Gastrocnemius medialis (tissue), 4 donors: ENCODE measurements at regions not wholly inside any gene's neighbourhood (a gene's known extent, or its start where the extent isn't known, plus 50 kb on each side); places are given as distances from the start of the nearest gene placed in this dataset.

Source experiments
- ATAC-seq, 2 donors: fragments of 150-250 bp; one replicate each; pipeline ENCODE4 v1.9.1; 2016
- DNase-seq, 2 donors: peaks; one replicate each; pipeline ENCODE4 v3.0.0-alpha.2; 2019
- H3K27ac ChIP-seq, 4 donors: fragments of 200-600 bp; sonication (generic); 1 replicate in 1 of 4; 2 replicates in 3 of 4; pipeline ENCODE4 v1.5.1; 2016 to 2018; ENCODE audit warnings: mild to moderate bottlenecking in 2 of 4, moderate library complexity in 1 of 4
- H3K27me3 ChIP-seq, 3 donors: fragments of 200-600 bp; sonication (generic) in 2 of 3; 1 replicate in 1 of 3; 2 replicates in 2 of 3; pipeline versions ENCODE4 v1.5.1 to v1.6.0; 2016 to 2019; ENCODE audit warnings: mild to moderate bottlenecking in 1 of 3, moderate library complexity in 1 of 3
- H3K36me3 ChIP-seq, 2 donors: fragments of 200-600 bp; sonication (generic) in 1 of 2; one replicate each; pipeline ENCODE4 v1.5.1; 2017 to 2018
- H3K4me1 ChIP-seq, 2 donors: fragments of 200-600 bp; sonication (generic) in 1 of 2; one replicate each; pipeline ENCODE4 v1.5.1; 2016 to 2017; ENCODE audit warnings: mild to moderate bottlenecking in 2 of 2
- H3K4me3 ChIP-seq, 4 donors: fragments of 200-600 bp; sonication (generic) in 3 of 4; 1 replicate in 1 of 4; 2 replicates in 3 of 4; pipeline ENCODE4 v1.5.1; 2016 to 2019; ENCODE audit warnings: mild to moderate bottlenecking in 2 of 4
- H3K9me3 ChIP-seq, 3 donors: fragments of 200-600 bp; sonication (generic) in 2 of 3; 1 replicate in 1 of 3; 2 replicates in 2 of 3; pipeline ENCODE4 v1.5.1; 2016 to 2019
- CTCF ChIP-seq, 5 experiments: fragments of 450-650 bp in 3 of 5; fragments of 200-600 bp in 2 of 5; sonication (generic) in 2 of 5; IDR thresholded peaks in 4 of 5; conservative IDR thresholded peaks in 1 of 5; 1 replicate in 4 of 5; 2 replicates in 1 of 5; pipeline ENCODE4 v1.5.1; 2016 to 2019; ENCODE audit warnings: antibody characterized with exemption in 5 of 5, mild to moderate bottlenecking in 3 of 5, moderate library complexity in 3 of 5
- POLR2A ChIP-seq, 2 donors: fragments of 450-650 bp; IDR thresholded peaks; one replicate each; pipeline ENCODE4 v1.6.1; 2017; ENCODE audit warnings: antibody characterized with exemption in 2 of 2, mild to moderate bottlenecking in 2 of 2, moderate library complexity in 2 of 2
- in situ Hi-C, 4 donors: fragments of 200-750 bp; cut with MboI; loops; one replicate each; pipeline versions ENCODE4 v1.15.0 to v1.8.0; 2017; ENCODE audit warnings: low sequenced_read_pairs in 4 of 4
- intact Hi-C: fragments of 100-400 bp; cut with DNase I; formaldehyde crosslinking; loops from one replicate; pipeline ENCODE4 v1.15.1; 2023; ENCODE audit warnings: low total_unique reads

GRCh38 chrX:76228499-76228898 lies 55.6 kb downstream of the PBDC1 start:
- ATAC-seq (no peak), DNase-seq (no peak)
- TF ChIP-seq CTCF (IDR thresholded peaks at IDR 0.05 in 4 of 5, conservative IDR thresholded peaks at IDR 0.05 in 1 of 5) (no peak), POLR2A (IDR thresholded peaks at IDR 0.05) (no peak)
- Histone ChIP-seq H3K27ac (no peak overlapping the region), H3K27me3 (peaks cover 0 to 3% (median 0%) of the 10 kb centered on the region in 3 donors), H3K36me3 (no peaks in the 10 kb centered on the region), H3K9me3 (peaks cover 0 to 6% (median 0%) of the 10 kb centered on the region in 3 donors), H3K4me3 (no peak overlapping the region), H3K4me1 (no peaks in the 10 kb centered on the region)
- in situ Hi-C loops = no loop called here
- intact Hi-C loops = no loop called here

- TF ChIP-seq POLR2A (IDR thresholded peaks at IDR 0.05) = no peak
- no peak for TF ChIP-seq CTCF (IDR thresholded peaks at IDR 0.05 in 4 of 5, conservative IDR thresholded peaks at IDR 0.05 in 1 of 5)
- intact Hi-C loops (no loop called here), in situ Hi-C loops (no loop called here)
- Histone ChIP-seq H3K4me1 (no peaks in the 10 kb centered on the region), H3K4me3 (no peak overlapping the region), H3K27ac (no peak overlapping the region), H3K9me3 (no peaks in the 10 kb centered on the region), H3K36me3 (no peaks in the 10 kb centered on the region), H3K27me3 (peaks cover 0 to 3% (median 0%) of the 10 kb centered on the region in 3 donors)
- no peak for DNase-seq
- no peak for ATAC-seq
Measured at GRCh38 chrX:76248901-76249300, 76.0 kb downstream of the PBDC1 start.

- intact Hi-C loops = no loop called here
- TF ChIP-seq CTCF (IDR thresholded peaks at IDR 0.05 in 4 of 5, conservative IDR thresholded peaks at IDR 0.05 in 1 of 5) = peak in 1 of 5 experiments; percentile 18
- TF ChIP-seq POLR2A (IDR thresholded peaks at IDR 0.05) = no peak
Measured at GRCh38 chrX:76253432-76253831, 80.6 kb downstream of the PBDC1 start.

GRCh38 chrX:76279007-76279406 lies 106.1 kb downstream of the PBDC1 start:
- Histone ChIP-seq H3K27ac (no peak overlapping the region), H3K9me3 (no peaks in the 10 kb centered on the region), H3K4me3 (no peak overlapping the region), H3K36me3 (no peaks in the 10 kb centered on the region), H3K4me1 (no peaks in the 10 kb centered on the region), H3K27me3 (peaks cover 0 to 3% (median 0%) of the 10 kb centered on the region in 3 donors)
- TF ChIP-seq POLR2A (IDR thresholded peaks at IDR 0.05) = no peak
- peak in 4 of 5 experiments; percentile 6 to 51 (median 36) for TF ChIP-seq CTCF (IDR thresholded peaks at IDR 0.05 in 4 of 5, conservative IDR thresholded peaks at IDR 0.05 in 1 of 5)
- no peak for ATAC-seq
- peak in 1 of 2 donors; percentile 11 for DNase-seq
- intact Hi-C loops = no loop called here
- in situ Hi-C loops = loop anchor here in 1 of 4 donors (25.0 kb wide), 1 partner anchor 183 kb away; no protein-coding TSS in a partner anchor

More at GRCh38 chrX:76253432-76253831, 80.6 kb downstream of the PBDC1 start:
- Histone ChIP-seq H3K4me1 (no peaks in the 10 kb centered on the region), H3K36me3 (no peaks in the 10 kb centered on the region), H3K9me3 (no peaks in the 10 kb centered on the region), H3K27me3 (peaks cover 0 to 3% (median 0%) of the 10 kb centered on the region in 3 donors), H3K4me3 (no peak overlapping the region), H3K27ac (no peak overlapping the region)
- ATAC-seq (no peak), DNase-seq (no peak)
- in situ Hi-C loops = no loop called here
